ENCODE measurements at regions not wholly inside any gene's neighbourhood (a gene's known extent, or its start where the extent isn't known, plus 50 kb on each side); places are given as distances from the start of the nearest gene placed in this dataset.

- TF ChIP-seq ZSCAN20 (CRISPR knock-in tag; IDR thresholded peaks at IDR 0.05; ENCODE audit: borderline replicate concordance) (peak; percentile 99), GTF2F1 (IDR thresholded peaks at IDR 0.05; ENCODE audit: low read length) (no peak), KDM1A (CRISPR knock-in tag; IDR thresholded peaks at IDR 0.05) (0 out of 2 replicates have a peak, but pooled peaks have one; percentile 12), ZNF740 (CRISPR knock-in tag; IDR thresholded peaks at IDR 0.05) (no peak), ZGPAT (CRISPR knock-in tag; IDR thresholded peaks at IDR 0.05) (peak; percentile 87), CAMTA2 (CRISPR knock-in tag; IDR thresholded peaks at IDR 0.05; ENCODE audit: borderline replicate concordance) (no peak), SP1 (IDR thresholded peaks at IDR 0.05) (no peak), SP1 (CRISPR knock-in tag; IDR thresholded peaks at IDR 0.05) (0 out of 2 replicates have a peak, but pooled peaks have one; percentile 39), SMARCC2 (IDR thresholded peaks at IDR 0.05) (no peak), ZNF503 (CRISPR knock-in tag; IDR thresholded peaks at IDR 0.05) (peak; percentile 72), IRF2 (CRISPR knock-in tag; IDR thresholded peaks at IDR 0.05) (peak; percentile 68; the same call in 1 of the 2 replicates), ZMAT3 (CRISPR knock-in tag; conservative IDR thresholded peaks at IDR 0.05) (no peak), PHF5A (CRISPR knock-in tag; IDR thresholded peaks at IDR 0.05; ENCODE audit: low read depth, unreplicated experiment) (no peak), SOX6 (IDR thresholded peaks at IDR 0.05) (no peak), SOX6 (CRISPR knock-in tag; IDR thresholded peaks at IDR 0.05) (peak; percentile 94), HMG20B (CRISPR knock-in tag; conservative IDR thresholded peaks at IDR 0.05) (peak; percentile 31; the same call in 1 of the 2 replicates), ZUFSP (CRISPR knock-in tag; IDR thresholded peaks at IDR 0.05; ENCODE audit: borderline replicate concordance) (no peak), ELF1 (CRISPR knock-in tag; IDR thresholded peaks at IDR 0.05) (peak; percentile 52; the same call in 1 of the 2 replicates), TFE3 (CRISPR knock-in tag; IDR thresholded peaks at IDR 0.05) (peak; percentile 96), SRSF9 (IDR thresholded peaks at IDR 0.05; ENCODE audit: borderline replicate concordance, insufficient read depth, low read depth, low read length, poor library complexity, severe bottlenecking) (no peak), MIER2 (CRISPR knock-in tag; IDR thresholded peaks at IDR 0.05) (peak; percentile 47; the same call in 1 of the 2 replicates), SYNCRIP (IDR thresholded peaks at IDR 0.05; ENCODE audit: insufficient read depth, low read depth, low read length) (no peak), RELA (CRISPR knock-in tag; IDR thresholded peaks at IDR 0.05) (0 out of 2 replicates have a peak, but pooled peaks have one; percentile 47)
These were observed 128.5 kb upstream of the ERRFI1 start (continued) for GRCh38 chr1:8154621-8155052.
